SK-N-SH (cell line): ENCODE measurements at regions not wholly inside any gene's neighbourhood (a gene's known extent, or its start where the extent isn't known, plus 50 kb on each side); places are given as distances from the start of the nearest gene placed in this dataset.

Experiments
- CTCF ChIA-PET: fragments of 300-600, 350-600 bp; formaldehyde crosslinking; extraction: SDS; loops from one replicate; lab custom pipeline; 2021; lab: Yijun Ruan, JAX
- POLR2A ChIA-PET: fragments of 350-600 bp; sonication (Branson Sonifier 250); formaldehyde crosslinking; extraction: SDS; loops from one replicate; lab custom pipeline; 2020; ENCODE audit warnings: antibody characterized with exemption, inconsistent platforms; lab: Yijun Ruan, JAX
- DNase-seq: peaks from one replicate; pipeline ENCODE4 v3.0.0; 2012
- H2AFZ ChIP-seq: fragments of 200-600 bp; sonication (generic); 2 replicates; pipeline ENCODE4 v1.8.1; 2016; ENCODE audit warnings: antibody characterized with exemption, mild to moderate bottlenecking, low read depth
- H3F3A ChIP-seq: fragments of 200-600 bp; sonication (generic); replicated peaks from 2 replicates; pipeline ENCODE3; 2016; ENCODE audit warnings: antibody characterized with exemption, mild to moderate bottlenecking; ENCODE audit not compliant: insufficient read depth
- H3K27ac ChIP-seq, 2 experiments: fragments of 200-500 bp in 1 of 2; fragments of 200-600 bp in 1 of 2; sonication (Bioruptor generic) in 1 of 2; sonication (generic), shearing (Covaris generic) in 1 of 2; 2 replicates each; pipeline versions ENCODE4 v1.5.1 to v1.6.1; 2014 to 2016; ENCODE audit warnings: low read depth in 2 of 2, inconsistent platforms in 1 of 2, low read length in 1 of 2, mild to moderate bottlenecking in 1 of 2, mixed read lengths in 1 of 2
- H3K27me3 ChIP-seq: fragments of 200-600 bp; sonication (generic), shearing (Covaris generic); 2 replicates; pipeline ENCODE4 v1.6.1; 2016; ENCODE audit warnings: mixed run types; ENCODE audit not compliant: insufficient read depth
- H3K36me3 ChIP-seq, 2 experiments: fragments of 200-500 bp in 1 of 2; fragments of 200-600 bp in 1 of 2; sonication (Bioruptor generic) in 1 of 2; sonication (generic) in 1 of 2; replicated peaks in 1 of 2; 2 replicates each; pipeline versions ENCODE3 to v1.5.1; 2014 to 2016; ENCODE audit warnings: low read length in 1 of 2, mild to moderate bottlenecking in 1 of 2; ENCODE audit not compliant: insufficient read depth in 2 of 2, control insufficient read depth in 1 of 2
- H3K4me1 ChIP-seq, 2 experiments: fragments of 200-500 bp in 1 of 2; fragments of 200-600 bp in 1 of 2; sonication (Bioruptor generic) in 1 of 2; sonication (generic), shearing (Covaris generic) in 1 of 2; 2 replicates each; pipeline versions ENCODE4 v1.5.1 to v1.6.1; 2014 to 2016; ENCODE audit warnings: low read depth in 1 of 2, low read length in 1 of 2, mixed run types in 1 of 2; ENCODE audit not compliant: insufficient read depth in 2 of 2, control insufficient read depth in 1 of 2
- H3K4me2 ChIP-seq: fragments of 200-600 bp; sonication (generic), shearing (Covaris generic); 2 replicates; pipeline ENCODE4 v1.6.1; 2017; ENCODE audit warnings: mixed run types
- H3K4me3 ChIP-seq, 2 experiments: fragments of 200-500 bp in 1 of 2; fragments of 200-600 bp in 1 of 2; sonication (Bioruptor generic) in 1 of 2; sonication (generic), shearing (Covaris generic) in 1 of 2; 2 replicates each; pipeline versions ENCODE4 v1.5.1 to v1.8.1; 2014 to 2016; ENCODE audit warnings: low read depth in 2 of 2, inconsistent platforms in 1 of 2, low read length in 1 of 2, mild to moderate bottlenecking in 1 of 2, mixed read lengths in 1 of 2, moderate library complexity in 1 of 2
- H3K79me2 ChIP-seq: fragments of 200-600 bp; sonication (generic); 2 replicates; pipeline ENCODE4 v1.8.1; 2017; ENCODE audit warnings: mild to moderate bottlenecking; ENCODE audit not compliant: insufficient read depth
- H3K9ac ChIP-seq: fragments of 200-600 bp; sonication (generic); 2 replicates; pipeline ENCODE4 v1.6.1; 2017; ENCODE audit warnings: mixed run types
- H3K9me2 ChIP-seq: fragments of 200-600 bp; sonication (generic); 2 replicates; pipeline ENCODE4 v1.6.1; 2017; ENCODE audit warnings: mixed run types
- H3K9me3 ChIP-seq: fragments of 200-600 bp; sonication (generic); 2 replicates; pipeline ENCODE4 v1.6.1; 2017; ENCODE audit warnings: mixed run types, mild to moderate bottlenecking, moderate library complexity
- H4K20me1 ChIP-seq: fragments of 200-600 bp; sonication (generic); 2 replicates; pipeline ENCODE4 v1.6.1; 2017; ENCODE audit warnings: mild to moderate bottlenecking, mixed run types; ENCODE audit not compliant: insufficient read depth
- FOSL2 ChIP-seq: IDR thresholded peaks from 2 replicates; pipeline ENCODE4 v1.4.0; 2012; ENCODE audit warnings: low read depth, mild to moderate bottlenecking, moderate library complexity, borderline replicate concordance
- FOXM1 ChIP-seq: IDR thresholded peaks from 2 replicates; pipeline ENCODE4 v1.4.0; 2012; ENCODE audit warnings: low read depth, mild to moderate bottlenecking
- NFIC ChIP-seq: IDR thresholded peaks from 2 replicates; pipeline ENCODE4 v1.4.0; 2012; ENCODE audit warnings: borderline replicate concordance
- POLR2AphosphoS5 ChIP-seq: IDR thresholded peaks from 2 replicates; pipeline ENCODE4 v1.6.1; 2012; ENCODE audit warnings: low read depth, low read length
- RAD21 ChIP-seq: IDR thresholded peaks from 2 replicates; pipeline ENCODE4 v1.6.1; 2012; ENCODE audit warnings: mild to moderate bottlenecking, low read length
- RCOR1 ChIP-seq: fragments of 150-350 bp; IDR thresholded peaks from 2 replicates; pipeline ENCODE4 v1.6.1; 2017; ENCODE audit warnings: antibody characterized with exemption, low read length
- RFX5 ChIP-seq: IDR thresholded peaks from 2 replicates; pipeline ENCODE4 v1.6.1; 2012; ENCODE audit warnings: mild to moderate bottlenecking, improper control_type of control experiment, low read length
- SIN3A ChIP-seq: IDR thresholded peaks from 2 replicates; pipeline ENCODE4 v1.6.1; 2012; ENCODE audit warnings: low read depth, mild to moderate bottlenecking, low read length, moderate library complexity, borderline replicate concordance
- SMC3 ChIP-seq: IDR thresholded peaks from 2 replicates; pipeline ENCODE4 v1.6.1; 2012; ENCODE audit warnings: low read depth, low read length, improper control_type of control experiment
- WGBS: methylation state at CpG from one replicate; pipeline ENCODE4 v1.1.6; 2017; ENCODE audit warnings: low lambda C conversion rate; 5-methylcytosine and 5-hydroxymethylcytosine counted together
- TF ChIP-seq, protein P1 (sequence below): fragments of 150-350 bp; IDR thresholded peaks from 2 replicates; pipeline ENCODE4 v1.6.1; 2017; ENCODE audit warnings: antibody characterized with exemption, low read length, low read depth, borderline replicate concordance
- TF ChIP-seq, protein P2 (sequence below): IDR thresholded peaks from 2 replicates; pipeline ENCODE4 v1.6.1; 2012; ENCODE audit warnings: mild to moderate bottlenecking, low read depth, low read length, moderate library complexity
- TF ChIP-seq, protein P3 (sequence below): fragments of 150-350 bp; IDR thresholded peaks from 2 replicates; pipeline ENCODE4 v1.6.1; 2016; ENCODE audit warnings: mild to moderate bottlenecking, low read depth, low read length
- TF ChIP-seq, protein P4 (sequence below): IDR thresholded peaks from 2 replicates; pipeline ENCODE4; 2012

DNA sequence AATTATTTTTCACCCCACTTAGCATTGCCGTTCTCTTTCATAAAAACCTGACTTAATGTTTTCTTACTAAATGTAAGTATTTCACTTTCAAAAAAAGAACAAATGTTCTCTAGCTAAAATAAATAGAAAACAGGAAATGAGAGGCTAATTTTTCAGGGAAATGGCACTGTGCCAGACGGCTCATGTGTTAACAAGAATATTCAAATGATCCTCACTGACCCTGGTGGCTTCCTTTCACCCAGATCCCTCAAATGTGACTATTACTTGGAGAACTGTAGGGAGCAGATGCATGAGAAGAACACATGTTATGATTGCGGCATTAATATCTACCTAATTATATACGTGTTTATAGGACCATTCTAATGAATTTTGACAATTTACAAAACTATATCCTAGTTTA is 827.7 kb downstream of the SOCS6 start (continued):
- TF ChIP-seq, protein P1, sequence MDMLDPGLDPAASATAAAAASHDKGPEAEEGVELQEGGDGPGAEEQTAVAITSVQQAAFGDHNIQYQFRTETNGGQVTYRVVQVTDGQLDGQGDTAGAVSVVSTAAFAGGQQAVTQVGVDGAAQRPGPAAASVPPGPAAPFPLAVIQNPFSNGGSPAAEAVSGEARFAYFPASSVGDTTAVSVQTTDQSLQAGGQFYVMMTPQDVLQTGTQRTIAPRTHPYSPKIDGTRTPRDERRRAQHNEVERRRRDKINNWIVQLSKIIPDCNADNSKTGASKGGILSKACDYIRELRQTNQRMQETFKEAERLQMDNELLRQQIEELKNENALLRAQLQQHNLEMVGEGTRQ, result no peak
- no peak for TF ChIP-seq RCOR1
- no peak for TF ChIP-seq SMC3

DNA sequence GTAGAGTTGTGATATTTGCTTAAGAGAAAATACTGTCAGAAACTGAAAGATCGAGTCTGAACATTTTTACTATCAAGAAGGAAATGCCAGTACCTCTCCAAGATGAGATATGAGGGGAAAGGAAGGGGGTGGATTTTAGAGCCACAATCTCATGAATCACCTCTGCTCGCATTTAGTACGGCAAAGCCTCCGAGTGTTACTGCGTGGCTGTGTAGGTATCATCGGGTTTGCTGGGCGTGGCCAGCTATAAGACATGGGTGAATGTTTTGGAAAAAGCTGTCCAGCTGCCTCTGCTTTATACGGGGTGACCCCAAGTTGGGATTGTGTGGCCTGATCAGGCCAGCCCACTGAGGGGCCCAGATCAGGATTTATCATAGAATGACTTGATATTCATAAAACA is 826.4 kb downstream of the SOCS6 start:
- TF ChIP-seq SMC3 (no peak), POLR2AphosphoS5 (no peak), FOXM1 (no peak), FOSL2 (no peak), RAD21 (no peak), NFIC (no peak), RFX5 (no peak), SIN3A (no peak)
- TF ChIP-seq, protein P2, sequence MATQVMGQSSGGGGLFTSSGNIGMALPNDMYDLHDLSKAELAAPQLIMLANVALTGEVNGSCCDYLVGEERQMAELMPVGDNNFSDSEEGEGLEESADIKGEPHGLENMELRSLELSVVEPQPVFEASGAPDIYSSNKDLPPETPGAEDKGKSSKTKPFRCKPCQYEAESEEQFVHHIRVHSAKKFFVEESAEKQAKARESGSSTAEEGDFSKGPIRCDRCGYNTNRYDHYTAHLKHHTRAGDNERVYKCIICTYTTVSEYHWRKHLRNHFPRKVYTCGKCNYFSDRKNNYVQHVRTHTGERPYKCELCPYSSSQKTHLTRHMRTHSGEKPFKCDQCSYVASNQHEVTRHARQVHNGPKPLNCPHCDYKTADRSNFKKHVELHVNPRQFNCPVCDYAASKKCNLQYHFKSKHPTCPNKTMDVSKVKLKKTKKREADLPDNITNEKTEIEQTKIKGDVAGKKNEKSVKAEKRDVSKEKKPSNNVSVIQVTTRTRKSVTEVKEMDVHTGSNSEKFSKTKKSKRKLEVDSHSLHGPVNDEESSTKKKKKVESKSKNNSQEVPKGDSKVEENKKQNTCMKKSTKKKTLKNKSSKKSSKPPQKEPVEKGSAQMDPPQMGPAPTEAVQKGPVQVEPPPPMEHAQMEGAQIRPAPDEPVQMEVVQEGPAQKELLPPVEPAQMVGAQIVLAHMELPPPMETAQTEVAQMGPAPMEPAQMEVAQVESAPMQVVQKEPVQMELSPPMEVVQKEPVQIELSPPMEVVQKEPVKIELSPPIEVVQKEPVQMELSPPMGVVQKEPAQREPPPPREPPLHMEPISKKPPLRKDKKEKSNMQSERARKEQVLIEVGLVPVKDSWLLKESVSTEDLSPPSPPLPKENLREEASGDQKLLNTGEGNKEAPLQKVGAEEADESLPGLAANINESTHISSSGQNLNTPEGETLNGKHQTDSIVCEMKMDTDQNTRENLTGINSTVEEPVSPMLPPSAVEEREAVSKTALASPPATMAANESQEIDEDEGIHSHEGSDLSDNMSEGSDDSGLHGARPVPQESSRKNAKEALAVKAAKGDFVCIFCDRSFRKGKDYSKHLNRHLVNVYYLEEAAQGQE, result no peak
- TF ChIP-seq, protein P3, sequence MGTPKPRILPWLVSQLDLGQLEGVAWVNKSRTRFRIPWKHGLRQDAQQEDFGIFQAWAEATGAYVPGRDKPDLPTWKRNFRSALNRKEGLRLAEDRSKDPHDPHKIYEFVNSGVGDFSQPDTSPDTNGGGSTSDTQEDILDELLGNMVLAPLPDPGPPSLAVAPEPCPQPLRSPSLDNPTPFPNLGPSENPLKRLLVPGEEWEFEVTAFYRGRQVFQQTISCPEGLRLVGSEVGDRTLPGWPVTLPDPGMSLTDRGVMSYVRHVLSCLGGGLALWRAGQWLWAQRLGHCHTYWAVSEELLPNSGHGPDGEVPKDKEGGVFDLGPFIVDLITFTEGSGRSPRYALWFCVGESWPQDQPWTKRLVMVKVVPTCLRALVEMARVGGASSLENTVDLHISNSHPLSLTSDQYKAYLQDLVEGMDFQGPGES, result no peak
- TF ChIP-seq, protein P4, sequence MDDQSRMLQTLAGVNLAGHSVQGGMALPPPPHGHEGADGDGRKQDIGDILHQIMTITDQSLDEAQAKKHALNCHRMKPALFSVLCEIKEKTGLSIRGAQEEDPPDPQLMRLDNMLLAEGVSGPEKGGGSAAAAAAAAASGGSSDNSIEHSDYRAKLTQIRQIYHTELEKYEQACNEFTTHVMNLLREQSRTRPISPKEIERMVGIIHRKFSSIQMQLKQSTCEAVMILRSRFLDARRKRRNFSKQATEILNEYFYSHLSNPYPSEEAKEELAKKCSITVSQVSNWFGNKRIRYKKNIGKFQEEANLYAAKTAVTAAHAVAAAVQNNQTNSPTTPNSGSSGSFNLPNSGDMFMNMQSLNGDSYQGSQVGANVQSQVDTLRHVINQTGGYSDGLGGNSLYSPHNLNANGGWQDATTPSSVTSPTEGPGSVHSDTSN, result no peak

More for the DNA sequence above, 826.4 kb downstream of the SOCS6 start:
- H3K9me3 ChIP-seq, result no peaks in the 10 kb centered on the region
- H3K4me3 ChIP-seq, result no peak overlapping the region
- H4K20me1 ChIP-seq, result no peaks in the 10 kb centered on the region
- H3K27me3 ChIP-seq, result no peaks in the 10 kb centered on the region
- H2AFZ ChIP-seq, result no peak overlapping the region; the same call in 1 of the 2 replicates
- no peaks in the 10 kb centered on the region for H3K9me2 ChIP-seq
- 89% methylated on average over 8 of the region's 8 CpGs for WGBS
- CTCF ChIA-PET, result interaction anchor here (0.8 kb wide), 1 partner anchor 11 kb away, joined by 4 read pairs; no protein-coding TSS in a partner anchor
- no peaks in the 10 kb centered on the region for H3K79me2 ChIP-seq
- POLR2A ChIA-PET, result no interaction called here
- H3K4me1 ChIP-seq, result no peaks in the 10 kb centered on the region
- no peaks in the 10 kb centered on the region for H3F3A ChIP-seq
- DNase-seq, result no peak
- no peak overlapping the region for H3K9ac ChIP-seq
- no peaks in the 10 kb centered on the region for H3K36me3 ChIP-seq
- no peak overlapping the region for H3K27ac ChIP-seq
- no peak overlapping the region for H3K4me2 ChIP-seq
